GM12878 (cell line): ENCODE measurements at regions not wholly inside any gene's neighbourhood (a gene's known extent, or its start where the extent isn't known, plus 50 kb on each side); places are given as distances from the start of the nearest gene placed in this dataset.

Experiments used
- RELA ChIP-seq: fragments of 450-650 bp; IDR thresholded peaks from 2 replicates; pipeline ENCODE4 v1.8.0; 2014; ENCODE audit warnings: borderline replicate concordance; ENCODE audit not compliant: partially characterized antibody
- ZBED1 ChIP-seq: IDR thresholded peaks from 2 replicates; pipeline ENCODE4 v1.6.1; 2016; ENCODE audit warnings: borderline replicate concordance
- TF ChIP-seq, protein P1 (sequence below): IDR thresholded peaks from 2 replicates; pipeline ENCODE4 v1.6.1; 2011; ENCODE audit warnings: low read depth, low read length, improper control_type of control experiment, borderline replicate concordance
- TF ChIP-seq, protein P2 (sequence below): fragments of 150-350 bp; IDR thresholded peaks from 2 replicates; pipeline ENCODE4 v1.6.1; 2014; ENCODE audit warnings: mild to moderate bottlenecking, low read depth, low read length
- TF ChIP-seq, protein P3 (sequence below): fragments of 450-650 bp; IDR thresholded peaks from 2 replicates; pipeline ENCODE4 v1.6.1; 2017; ENCODE audit warnings: mild to moderate bottlenecking, moderate library complexity

DNA sequence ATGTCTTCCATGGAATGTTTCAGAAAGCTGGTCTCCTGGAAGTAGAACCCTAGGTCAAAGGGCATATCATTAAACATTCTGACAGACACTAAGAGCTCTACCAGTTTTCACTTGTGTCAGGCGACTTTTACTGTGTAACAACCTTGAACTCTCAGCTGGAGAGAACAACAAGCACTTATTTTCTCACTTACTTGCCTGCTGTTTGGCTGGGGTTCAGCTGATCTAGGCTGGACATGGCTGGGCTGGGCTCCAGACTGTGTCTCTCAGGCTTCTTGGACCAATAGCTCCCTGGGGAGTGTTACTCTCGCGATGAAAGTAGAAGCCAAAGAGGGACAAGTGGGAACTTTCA, 527.3 kb downstream of the SHQ1 start (continued):
- no peak for TF ChIP-seq RELA
- TF ChIP-seq, protein P1, sequence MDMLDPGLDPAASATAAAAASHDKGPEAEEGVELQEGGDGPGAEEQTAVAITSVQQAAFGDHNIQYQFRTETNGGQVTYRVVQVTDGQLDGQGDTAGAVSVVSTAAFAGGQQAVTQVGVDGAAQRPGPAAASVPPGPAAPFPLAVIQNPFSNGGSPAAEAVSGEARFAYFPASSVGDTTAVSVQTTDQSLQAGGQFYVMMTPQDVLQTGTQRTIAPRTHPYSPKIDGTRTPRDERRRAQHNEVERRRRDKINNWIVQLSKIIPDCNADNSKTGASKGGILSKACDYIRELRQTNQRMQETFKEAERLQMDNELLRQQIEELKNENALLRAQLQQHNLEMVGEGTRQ, result no peak
- TF ChIP-seq, protein P2, sequence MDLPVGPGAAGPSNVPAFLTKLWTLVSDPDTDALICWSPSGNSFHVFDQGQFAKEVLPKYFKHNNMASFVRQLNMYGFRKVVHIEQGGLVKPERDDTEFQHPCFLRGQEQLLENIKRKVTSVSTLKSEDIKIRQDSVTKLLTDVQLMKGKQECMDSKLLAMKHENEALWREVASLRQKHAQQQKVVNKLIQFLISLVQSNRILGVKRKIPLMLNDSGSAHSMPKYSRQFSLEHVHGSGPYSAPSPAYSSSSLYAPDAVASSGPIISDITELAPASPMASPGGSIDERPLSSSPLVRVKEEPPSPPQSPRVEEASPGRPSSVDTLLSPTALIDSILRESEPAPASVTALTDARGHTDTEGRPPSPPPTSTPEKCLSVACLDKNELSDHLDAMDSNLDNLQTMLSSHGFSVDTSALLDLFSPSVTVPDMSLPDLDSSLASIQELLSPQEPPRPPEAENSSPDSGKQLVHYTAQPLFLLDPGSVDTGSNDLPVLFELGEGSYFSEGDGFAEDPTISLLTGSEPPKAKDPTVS, result no peak
- TF ChIP-seq, protein P3, sequence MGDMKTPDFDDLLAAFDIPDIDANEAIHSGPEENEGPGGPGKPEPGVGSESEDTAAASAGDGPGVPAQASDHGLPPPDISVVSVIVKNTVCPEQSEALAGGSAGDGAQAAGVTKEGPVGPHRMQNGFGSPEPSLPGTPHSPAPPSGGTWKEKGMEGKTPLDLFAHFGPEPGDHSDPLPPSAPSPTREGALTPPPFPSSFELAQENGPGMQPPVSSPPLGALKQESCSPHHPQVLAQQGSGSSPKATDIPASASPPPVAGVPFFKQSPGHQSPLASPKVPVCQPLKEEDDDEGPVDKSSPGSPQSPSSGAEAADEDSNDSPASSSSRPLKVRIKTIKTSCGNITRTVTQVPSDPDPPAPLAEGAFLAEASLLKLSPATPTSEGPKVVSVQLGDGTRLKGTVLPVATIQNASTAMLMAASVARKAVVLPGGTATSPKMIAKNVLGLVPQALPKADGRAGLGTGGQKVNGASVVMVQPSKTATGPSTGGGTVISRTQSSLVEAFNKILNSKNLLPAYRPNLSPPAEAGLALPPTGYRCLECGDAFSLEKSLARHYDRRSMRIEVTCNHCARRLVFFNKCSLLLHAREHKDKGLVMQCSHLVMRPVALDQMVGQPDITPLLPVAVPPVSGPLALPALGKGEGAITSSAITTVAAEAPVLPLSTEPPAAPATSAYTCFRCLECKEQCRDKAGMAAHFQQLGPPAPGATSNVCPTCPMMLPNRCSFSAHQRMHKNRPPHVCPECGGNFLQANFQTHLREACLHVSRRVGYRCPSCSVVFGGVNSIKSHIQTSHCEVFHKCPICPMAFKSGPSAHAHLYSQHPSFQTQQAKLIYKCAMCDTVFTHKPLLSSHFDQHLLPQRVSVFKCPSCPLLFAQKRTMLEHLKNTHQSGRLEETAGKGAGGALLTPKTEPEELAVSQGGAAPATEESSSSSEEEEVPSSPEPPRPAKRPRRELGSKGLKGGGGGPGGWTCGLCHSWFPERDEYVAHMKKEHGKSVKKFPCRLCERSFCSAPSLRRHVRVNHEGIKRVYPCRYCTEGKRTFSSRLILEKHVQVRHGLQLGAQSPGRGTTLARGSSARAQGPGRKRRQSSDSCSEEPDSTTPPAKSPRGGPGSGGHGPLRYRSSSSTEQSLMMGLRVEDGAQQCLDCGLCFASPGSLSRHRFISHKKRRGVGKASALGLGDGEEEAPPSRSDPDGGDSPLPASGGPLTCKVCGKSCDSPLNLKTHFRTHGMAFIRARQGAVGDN, result no peak
- TF ChIP-seq ZBED1, result no peak
- TF ChIP-seq, all 136 proteins: peak for 0
